ENCODE measurements at regions not wholly inside any gene's neighbourhood (a gene's known extent, or its start where the extent isn't known, plus 50 kb on each side); places are given as distances from the start of the nearest gene placed in this dataset.

DNA sequence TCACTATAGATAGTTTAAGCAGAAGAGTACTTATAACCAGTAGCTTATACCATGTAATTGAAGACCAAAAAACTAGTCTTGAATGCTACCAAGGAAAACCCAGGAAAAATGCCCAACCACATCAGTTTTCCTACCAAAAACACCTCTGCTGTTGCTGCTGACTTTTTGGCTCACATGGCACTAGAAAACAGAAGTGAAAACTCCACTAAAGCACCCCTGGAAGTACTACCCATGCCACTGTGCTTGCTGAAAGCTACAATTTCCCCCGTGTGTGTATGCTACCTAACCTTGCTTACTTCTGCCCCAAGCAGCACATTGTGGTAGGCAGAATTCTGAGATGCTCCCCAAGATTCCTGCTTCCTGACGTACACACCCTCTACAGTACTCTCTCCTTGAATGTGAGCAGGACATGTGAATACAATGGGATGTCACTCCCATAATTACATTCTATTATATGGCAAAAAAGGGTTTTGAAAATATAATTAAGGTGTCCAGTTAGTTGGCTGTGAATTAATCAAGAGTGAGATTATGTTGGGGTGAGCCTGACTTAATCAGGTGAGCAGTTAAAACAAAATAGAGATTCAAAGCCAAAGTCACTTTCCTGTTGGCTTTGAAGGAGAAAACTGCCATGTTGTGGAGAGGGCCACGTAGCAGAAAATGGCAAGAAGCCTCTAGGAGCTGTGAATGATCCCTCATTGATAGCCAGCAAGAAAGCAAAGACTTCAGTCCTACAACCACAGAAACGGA, 209.8 kb upstream of the MARCKS start:
- Histone ChIP-seq H2AFZ (no peak overlapping the region), H3K4me2 (no peak overlapping the region), H4K20me1 (replicated peaks; ENCODE audit: insufficient read depth) (no peaks in the 10 kb centered on the region), H3K27ac (ENCODE audit: low read depth) (no peak overlapping the region), H3K27me3 (ENCODE audit: insufficient read depth) (no peaks in the 10 kb centered on the region), H3K9me2 (ENCODE audit: insufficient read depth) (no peaks in the 10 kb centered on the region), H3K4me3 (no peak overlapping the region), H3K36me3 (ENCODE audit: insufficient read depth) (no peaks in the 10 kb centered on the region), H3F3A (replicated peaks; ENCODE audit: low read depth) (no peaks in the 10 kb centered on the region), H3K79me2 (replicated peaks; ENCODE audit: insufficient read depth) (no peaks in the 10 kb centered on the region), H3K4me1 (ENCODE audit: insufficient read depth) (peaks cover 10% of the 10 kb centered on the region; the same call in 1 of the 2 replicates)
- Mint-ChIP-seq H3K9me3 (no peaks in the 10 kb centered on the region), H3K27ac (no peak overlapping the region), H3K36me3 (ENCODE audit: low read depth) (no peaks in the 10 kb centered on the region), H3K27me3 (ENCODE audit: insufficient read depth, low read depth, poor library complexity) (peaks cover 7% of the 10 kb centered on the region), H3K4me1 (peaks cover 24% of the 10 kb centered on the region; the same call in 2 of the 3 replicates), H3K4me3 (no peak overlapping the region)
- DNase-seq (ENCODE audit: low spot score) (no peak), ATAC-seq (no peak)
- TF ChIP-seq NANOG (IDR thresholded peaks at IDR 0.05; ENCODE audit: borderline replicate concordance) (no peak), ZNF462 (CRISPR knock-in tag; IDR thresholded peaks at IDR 0.05) (no peak), STAT1 (IDR thresholded peaks at IDR 0.05; ENCODE audit: unreplicated experiment) (no peak), CREB1 (CRISPR knock-in tag; IDR thresholded peaks at IDR 0.05; ENCODE audit: low read depth) (no peak), EZH2phosphoT487 (IDR thresholded peaks at IDR 0.05; ENCODE audit: unreplicated experiment) (no peak), EZH2 (IDR thresholded peaks at IDR 0.05; ENCODE audit: low read depth, unreplicated experiment) (no peak), ETS1 (IDR thresholded peaks at IDR 0.05) (no peak), JUNB (IDR thresholded peaks at IDR 0.05; ENCODE audit: unreplicated experiment) (no peak), ZNF114 (CRISPR knock-in tag; IDR thresholded peaks at IDR 0.05) (no peak), ZNF331 (CRISPR knock-in tag; IDR thresholded peaks at IDR 0.05; ENCODE audit: low read depth) (no peak), CTCF (conservative IDR thresholded peaks at IDR 0.05; ENCODE audit: low read depth in 2 of 2) (no peak), POLR2AphosphoS5 (IDR thresholded peaks at IDR 0.05; ENCODE audit: low read depth) (no peak)
- TF ChIP-seq, protein P1, sequence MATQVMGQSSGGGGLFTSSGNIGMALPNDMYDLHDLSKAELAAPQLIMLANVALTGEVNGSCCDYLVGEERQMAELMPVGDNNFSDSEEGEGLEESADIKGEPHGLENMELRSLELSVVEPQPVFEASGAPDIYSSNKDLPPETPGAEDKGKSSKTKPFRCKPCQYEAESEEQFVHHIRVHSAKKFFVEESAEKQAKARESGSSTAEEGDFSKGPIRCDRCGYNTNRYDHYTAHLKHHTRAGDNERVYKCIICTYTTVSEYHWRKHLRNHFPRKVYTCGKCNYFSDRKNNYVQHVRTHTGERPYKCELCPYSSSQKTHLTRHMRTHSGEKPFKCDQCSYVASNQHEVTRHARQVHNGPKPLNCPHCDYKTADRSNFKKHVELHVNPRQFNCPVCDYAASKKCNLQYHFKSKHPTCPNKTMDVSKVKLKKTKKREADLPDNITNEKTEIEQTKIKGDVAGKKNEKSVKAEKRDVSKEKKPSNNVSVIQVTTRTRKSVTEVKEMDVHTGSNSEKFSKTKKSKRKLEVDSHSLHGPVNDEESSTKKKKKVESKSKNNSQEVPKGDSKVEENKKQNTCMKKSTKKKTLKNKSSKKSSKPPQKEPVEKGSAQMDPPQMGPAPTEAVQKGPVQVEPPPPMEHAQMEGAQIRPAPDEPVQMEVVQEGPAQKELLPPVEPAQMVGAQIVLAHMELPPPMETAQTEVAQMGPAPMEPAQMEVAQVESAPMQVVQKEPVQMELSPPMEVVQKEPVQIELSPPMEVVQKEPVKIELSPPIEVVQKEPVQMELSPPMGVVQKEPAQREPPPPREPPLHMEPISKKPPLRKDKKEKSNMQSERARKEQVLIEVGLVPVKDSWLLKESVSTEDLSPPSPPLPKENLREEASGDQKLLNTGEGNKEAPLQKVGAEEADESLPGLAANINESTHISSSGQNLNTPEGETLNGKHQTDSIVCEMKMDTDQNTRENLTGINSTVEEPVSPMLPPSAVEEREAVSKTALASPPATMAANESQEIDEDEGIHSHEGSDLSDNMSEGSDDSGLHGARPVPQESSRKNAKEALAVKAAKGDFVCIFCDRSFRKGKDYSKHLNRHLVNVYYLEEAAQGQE (IDR thresholded peaks at IDR 0.05; ENCODE audit: unreplicated experiment), result no peak
